ENCODE measurements at regions not wholly inside any gene's neighbourhood (a gene's known extent, or its start where the extent isn't known, plus 50 kb on each side); places are given as distances from the start of the nearest gene placed in this dataset.

- TF ChIP-seq CTCF (IDR thresholded peaks at IDR 0.05), result no peak
- TF ChIP-seq POLR2A (IDR thresholded peaks at IDR 0.05), result no peak
Observed at GRCh38 chr3:41144631-41145030, 54.7 kb upstream of the CTNNB1 start.

Data from heart left ventricle (tissue), 13 donors.